ENCODE measurements at regions not wholly inside any gene's neighbourhood (a gene's known extent, or its start where the extent isn't known, plus 50 kb on each side); places are given as distances from the start of the nearest gene placed in this dataset.

DNA sequence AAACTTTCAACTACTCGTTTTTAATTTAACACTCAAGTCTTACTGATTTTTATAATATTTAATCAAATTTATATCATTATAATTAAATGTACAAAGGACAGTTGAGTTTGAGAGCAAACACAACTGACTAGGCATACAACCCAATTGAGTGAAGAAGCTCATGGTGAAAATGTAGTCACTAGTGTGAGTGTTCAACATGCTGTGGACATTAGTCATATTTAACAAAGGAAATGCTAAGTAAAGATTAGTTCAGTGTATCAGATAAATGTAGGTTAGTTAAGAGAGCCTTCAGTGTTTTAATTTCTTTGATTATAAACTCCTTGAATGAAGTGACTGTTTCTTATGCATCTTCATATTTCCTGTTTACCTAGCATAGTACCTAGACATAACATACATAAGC is 444.2 kb upstream of the GOLIM4 start:
- DNase-seq (ENCODE audit: low read depth in 3 of 3, low spot score in 2 of 3), result no peak

DNA sequence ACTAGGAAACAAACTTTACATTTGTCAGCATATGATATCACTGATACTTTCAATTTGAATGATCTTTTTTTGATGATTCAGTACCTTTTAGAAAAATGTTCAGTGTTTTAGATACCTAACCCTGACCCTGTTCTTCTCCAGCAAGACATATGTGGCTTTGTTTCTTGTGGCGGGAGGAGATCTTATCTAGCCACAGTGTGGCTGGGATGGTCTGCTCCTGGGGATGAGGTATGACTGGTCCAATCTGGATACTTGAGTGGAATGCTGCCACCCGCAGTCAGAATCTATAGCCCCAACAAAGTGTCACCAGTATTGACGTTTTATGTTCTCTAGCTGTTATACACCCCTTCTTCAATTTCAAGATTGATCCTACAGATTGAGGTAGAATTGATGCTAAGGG is 439.0 kb upstream of the GOLIM4 start:
- DNase-seq (ENCODE audit: low read depth in 3 of 3, low spot score in 2 of 3), result no peak

GRCh38 chr3:168533600-168533999 is 437.9 kb upstream of the GOLIM4 start:
- DNase-seq (ENCODE audit: low read depth in 3 of 3, low spot score in 2 of 3), result no peak

GRCh38 chr3:168532135-168532534 is 436.4 kb upstream of the GOLIM4 start:
- DNase-seq (ENCODE audit: low read depth in 3 of 3, low spot score in 2 of 3), result no peak

- DNase-seq (ENCODE audit: low read depth in 3 of 3, low spot score in 2 of 3), result no peak
Observed at GRCh38 chr3:168531116-168531515, 435.4 kb upstream of the GOLIM4 start.

- no peak for DNase-seq (ENCODE audit: low read depth in 3 of 3, low spot score in 2 of 3)
Observed at GRCh38 chr3:168524129-168524528, 428.4 kb upstream of the GOLIM4 start.

GRCh38 chr3:168517249-168518071 is 421.7 kb upstream of the GOLIM4 start:
- DNase-seq (ENCODE audit: low read depth in 3 of 3, low spot score in 2 of 3), result no peak

- no peak for DNase-seq (ENCODE audit: low read depth in 3 of 3, low spot score in 2 of 3)
Observed at GRCh38 chr3:168514252-168514651, 418.5 kb upstream of the GOLIM4 start.

DNA sequence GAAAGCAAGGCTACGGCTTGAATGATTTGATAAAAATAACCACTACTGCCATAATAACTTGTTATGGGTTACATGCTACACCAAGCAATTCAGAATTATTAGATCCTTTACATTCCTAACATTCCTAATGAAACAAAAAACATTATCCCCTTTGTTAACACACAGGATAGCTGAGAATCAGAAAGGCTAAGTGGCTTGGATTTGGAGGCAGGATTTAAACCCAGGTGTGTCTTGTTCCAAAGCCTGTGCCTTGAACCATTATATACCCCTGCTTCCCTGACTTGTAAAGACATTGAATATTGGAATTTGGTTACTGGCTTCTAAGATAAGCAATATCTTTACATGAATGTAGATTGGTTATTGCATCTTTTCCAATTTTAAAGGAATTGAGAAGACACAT is 417.1 kb upstream of the GOLIM4 start:
- DNase-seq (ENCODE audit: low read depth in 3 of 3, low spot score in 2 of 3), result no peak

DNA sequence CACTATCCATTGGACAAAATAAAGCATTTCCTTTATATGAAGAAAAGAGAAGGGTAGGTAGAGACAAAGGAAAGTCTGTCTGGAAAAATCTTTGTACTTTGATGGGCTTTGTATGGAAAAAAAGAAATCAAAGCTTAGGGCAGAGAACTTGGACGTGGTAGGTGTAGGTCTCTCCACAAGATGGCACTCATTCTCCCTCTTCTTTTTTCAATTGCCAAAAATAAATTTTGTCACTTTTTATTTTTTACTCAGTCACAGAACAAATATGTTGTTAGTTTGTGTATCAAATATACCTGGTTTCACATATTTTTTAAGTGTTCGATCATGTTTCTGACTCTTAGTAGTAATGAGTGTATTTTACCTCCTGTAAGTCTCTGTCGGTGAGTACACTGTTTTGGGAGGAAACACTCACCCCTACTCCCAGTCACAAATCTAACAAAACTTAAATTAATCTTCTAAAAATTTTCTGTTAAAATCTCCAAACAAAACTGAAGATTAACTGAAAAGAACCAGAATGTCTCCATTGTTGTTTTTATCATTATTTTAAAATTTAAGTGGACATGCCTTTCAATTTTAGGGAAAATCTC is 415.8 kb upstream of the GOLIM4 start:
- DNase-seq (ENCODE audit: low read depth in 3 of 3, low spot score in 2 of 3), result no peak

GRCh38 chr3:168506589-168506988 is 410.9 kb upstream of the GOLIM4 start:
- no peak for DNase-seq (ENCODE audit: low read depth in 3 of 3, low spot score in 2 of 3)

DNA sequence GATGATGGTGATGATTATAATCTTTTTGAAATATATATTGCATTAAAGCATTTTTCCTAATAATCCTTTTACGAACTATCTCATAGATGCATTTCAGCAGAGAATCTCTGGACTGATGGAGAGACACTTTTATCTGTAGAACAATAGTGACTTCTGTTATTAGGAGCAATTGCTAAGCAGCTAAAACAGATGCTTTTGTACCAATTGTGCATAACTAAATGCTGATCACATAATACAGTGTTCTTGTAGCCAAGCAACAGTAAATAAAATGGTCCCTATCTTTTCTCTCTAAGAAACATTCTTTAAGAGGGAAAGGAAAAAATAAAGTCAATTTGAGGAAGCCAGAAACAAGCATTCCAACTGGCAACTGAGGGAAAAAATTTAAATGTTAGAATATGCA is 405.8 kb upstream of the GOLIM4 start:
- DNase-seq (ENCODE audit: low read depth in 3 of 3, low spot score in 2 of 3), result no peak

DNA sequence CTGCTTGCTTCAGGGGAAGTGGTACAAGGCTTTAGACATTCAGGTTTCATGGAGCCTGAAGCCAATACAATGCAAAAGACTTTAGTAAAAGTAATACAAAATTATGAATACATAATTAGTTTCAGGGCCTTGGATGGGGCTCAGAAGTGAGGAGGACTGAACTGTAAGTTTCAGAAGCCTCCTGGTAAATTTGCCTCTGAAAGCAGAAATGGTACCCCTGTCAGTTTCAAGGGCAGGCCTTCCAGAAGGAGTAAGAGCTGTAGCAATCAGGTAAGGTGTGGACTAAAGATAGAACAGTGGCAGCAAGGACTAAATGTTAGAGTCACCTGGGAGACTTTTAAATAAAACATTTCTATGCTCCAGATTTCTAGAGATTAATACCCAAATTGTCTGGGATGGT is 402.5 kb upstream of the GOLIM4 start:
- no peak for DNase-seq (ENCODE audit: low read depth in 3 of 3, low spot score in 2 of 3)

GRCh38 chr3:168497741-168498140 is 402.0 kb upstream of the GOLIM4 start:
- DNase-seq (ENCODE audit: low read depth in 3 of 3, low spot score in 2 of 3), result no peak

DNA sequence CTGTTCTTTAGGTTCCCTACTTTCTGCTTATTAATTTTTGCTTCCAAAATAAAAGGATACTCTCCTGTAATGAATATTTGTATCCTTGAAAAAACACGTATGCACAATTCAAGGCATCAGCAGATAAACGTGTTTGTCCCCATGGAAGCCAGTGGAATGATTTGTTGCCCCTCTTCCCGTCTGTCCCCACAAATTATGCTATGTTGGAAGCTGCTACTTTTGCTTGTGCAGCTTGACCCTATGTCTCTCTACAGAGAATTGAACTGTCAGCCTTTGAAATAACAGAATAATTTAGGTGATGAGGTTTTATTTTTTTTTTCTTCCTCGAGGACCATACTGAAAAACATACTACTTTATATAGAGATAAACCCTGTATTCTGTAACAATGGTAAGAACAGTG is 401.5 kb upstream of the GOLIM4 start:
- DNase-seq (ENCODE audit: low read depth in 3 of 3, low spot score in 2 of 3), result peak in 1 of 3 donors; percentile 2

GRCh38 chr3:168495932-168496331 is 400.2 kb upstream of the GOLIM4 start:
- DNase-seq (ENCODE audit: low read depth in 3 of 3, low spot score in 2 of 3), result no peak

GRCh38 chr3:168495270-168495669 is 399.5 kb upstream of the GOLIM4 start:
- no peak for DNase-seq (ENCODE audit: low read depth in 3 of 3, low spot score in 2 of 3)

GRCh38 chr3:168493412-168494205 is 397.9 kb upstream of the GOLIM4 start:
- DNase-seq (ENCODE audit: low read depth in 3 of 3, low spot score in 2 of 3), result no peak

DNA sequence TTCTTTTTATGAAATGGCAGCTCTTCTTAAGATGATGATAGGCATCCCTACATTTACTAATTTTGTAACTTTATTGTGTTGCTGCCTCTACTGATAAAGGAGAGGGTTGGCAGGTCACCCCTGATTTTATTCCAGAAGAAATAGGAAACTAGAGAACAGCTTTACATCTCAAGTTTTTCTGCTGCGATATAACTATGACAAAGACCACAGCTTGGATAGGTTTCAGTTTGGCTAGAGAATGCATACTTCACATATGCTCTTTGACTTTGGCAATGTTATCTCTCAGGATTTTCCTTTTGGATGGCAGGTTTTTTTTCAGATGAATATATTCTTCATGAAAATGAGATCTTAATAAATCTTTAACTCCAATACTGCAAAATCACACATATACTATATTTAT is 395.3 kb upstream of the GOLIM4 start:
- no peak for DNase-seq (ENCODE audit: low read depth in 3 of 3, low spot score in 2 of 3)

- DNase-seq (ENCODE audit: low read depth in 3 of 3, low spot score in 2 of 3), result no peak
Observed at GRCh38 chr3:168489301-168489700, 393.6 kb upstream of the GOLIM4 start.

DNA sequence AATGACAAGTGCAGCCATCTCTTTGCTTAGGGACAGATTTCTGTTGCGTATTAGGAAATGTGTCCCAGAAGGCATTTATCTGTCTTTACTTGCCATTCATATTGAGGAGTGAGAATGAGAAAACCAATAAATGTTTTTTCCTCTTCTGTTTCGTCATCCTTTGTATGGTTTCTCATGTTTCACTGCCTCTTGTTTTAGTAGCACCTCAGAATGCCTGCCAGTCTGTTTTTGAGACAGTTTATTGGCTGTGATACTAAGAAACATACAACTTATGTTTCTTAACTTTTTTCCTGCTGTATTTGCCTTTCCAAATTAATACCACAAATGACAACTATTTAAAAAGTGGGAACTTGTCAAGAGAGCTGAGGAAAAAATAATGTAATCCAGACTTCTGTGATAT is 390.2 kb upstream of the GOLIM4 start:
- no peak for DNase-seq (ENCODE audit: low read depth in 3 of 3, low spot score in 2 of 3)
